Endothelial cell (in vitro differentiated cells): ENCODE measurements at regions not wholly inside any gene's neighbourhood (a gene's known extent, or its start where the extent isn't known, plus 50 kb on each side); places are given as distances from the start of the nearest gene placed in this dataset.

Experiments used
- DNase-seq: peaks from one replicate; pipeline ENCODE4 v3.0.0; 2021; ENCODE audit warnings: low spot score
- H3K27ac Mint-ChIP-seq: one replicate; pipeline ENCODE4 v1.8.0; 2021; ENCODE audit warnings: mixed read lengths, inconsistent platforms; ENCODE audit not compliant: unreplicated experiment
- H3K27me3 Mint-ChIP-seq: one replicate; pipeline ENCODE4 v1.8.0; 2021; ENCODE audit warnings: mild to moderate bottlenecking, moderate library complexity, mixed read lengths, inconsistent platforms; ENCODE audit not compliant: unreplicated experiment
- H3K36me3 Mint-ChIP-seq: one replicate; pipeline ENCODE4 v1.8.0; 2021; ENCODE audit warnings: mild to moderate bottlenecking, low read depth, mixed read lengths, inconsistent platforms; ENCODE audit not compliant: unreplicated experiment
- H3K4me1 Mint-ChIP-seq: one replicate; pipeline ENCODE4 v1.8.0; 2021; ENCODE audit warnings: mild to moderate bottlenecking, mixed read lengths, inconsistent platforms; ENCODE audit not compliant: unreplicated experiment
- H3K4me3 Mint-ChIP-seq: one replicate; pipeline ENCODE4 v1.8.0; 2021; ENCODE audit warnings: mild to moderate bottlenecking, mixed read lengths, inconsistent platforms; ENCODE audit not compliant: unreplicated experiment
- H3K9me3 Mint-ChIP-seq: one replicate; pipeline ENCODE4 v1.8.0; 2021; ENCODE audit warnings: mixed read lengths, inconsistent platforms; ENCODE audit not compliant: unreplicated experiment
- CTCF ChIP-seq: fragments of 200-600 bp; sonication (generic); IDR thresholded peaks from one replicate; pipeline ENCODE4 v1.5.0; 2021; ENCODE audit warnings: antibody characterized with exemption; ENCODE audit not compliant: unreplicated experiment

- Mint-ChIP-seq H3K4me3 (no peak overlapping the region), H3K27me3 (no peaks in the 10 kb centered on the region), H3K36me3 (no peaks in the 10 kb centered on the region), H3K4me1 (no peaks in the 10 kb centered on the region), H3K27ac (no peak overlapping the region), H3K9me3 (no peaks in the 10 kb centered on the region)
- TF ChIP-seq CTCF = no peak
- DNase-seq = no peak
Measured at GRCh38 chr20:19083136-19083621, 129.3 kb upstream of the SLC24A3 start.

- no peaks in the 10 kb centered on the region for H3K9me3 Mint-ChIP-seq
Measured at GRCh38 chr20:19090332-19090731, 122.1 kb upstream of the SLC24A3 start.

GRCh38 chr20:19094959-19095541, 117.4 kb upstream of the SLC24A3 start:
- Mint-ChIP-seq H3K4me3 (no peak overlapping the region), H3K27ac (no peak overlapping the region), H3K4me1 (no peaks in the 10 kb centered on the region), H3K36me3 (no peaks in the 10 kb centered on the region), H3K27me3 (no peaks in the 10 kb centered on the region), H3K9me3 (no peaks in the 10 kb centered on the region)
- DNase-seq = no peak
- TF ChIP-seq CTCF = no peak

More at GRCh38 chr20:19090332-19090731, 122.1 kb upstream of the SLC24A3 start:
- H3K36me3 Mint-ChIP-seq = no peaks in the 10 kb centered on the region
- H3K27ac Mint-ChIP-seq = no peak overlapping the region
- H3K4me1 Mint-ChIP-seq = no peaks in the 10 kb centered on the region
- no peak overlapping the region for H3K4me3 Mint-ChIP-seq
- no peak for DNase-seq
- no peak for TF ChIP-seq CTCF
- no peaks in the 10 kb centered on the region for H3K27me3 Mint-ChIP-seq

GRCh38 chr20:19095762-19096161, 116.7 kb upstream of the SLC24A3 start:
- no peaks in the 10 kb centered on the region for H3K9me3 Mint-ChIP-seq
- DNase-seq = no peak
- no peak overlapping the region for H3K4me3 Mint-ChIP-seq
- no peak for TF ChIP-seq CTCF
- no peaks in the 10 kb centered on the region for H3K27me3 Mint-ChIP-seq
- H3K4me1 Mint-ChIP-seq = no peaks in the 10 kb centered on the region
- H3K27ac Mint-ChIP-seq = no peak overlapping the region
- no peaks in the 10 kb centered on the region for H3K36me3 Mint-ChIP-seq

GRCh38 chr20:19096843-19097242, 115.6 kb upstream of the SLC24A3 start:
- no peaks in the 10 kb centered on the region for H3K36me3 Mint-ChIP-seq
- H3K9me3 Mint-ChIP-seq = no peaks in the 10 kb centered on the region
- H3K4me1 Mint-ChIP-seq = no peaks in the 10 kb centered on the region

More at GRCh38 chr20:19096843-19097242, 115.6 kb upstream of the SLC24A3 start:
- Mint-ChIP-seq H3K27me3 (no peaks in the 10 kb centered on the region), H3K27ac (no peak overlapping the region), H3K4me3 (no peak overlapping the region)
- no peak for DNase-seq
- no peak for TF ChIP-seq CTCF
